HG03439 (cell line): ENCODE measurements at regions not wholly inside any gene's neighbourhood (a gene's known extent, or its start where the extent isn't known, plus 50 kb on each side); places are given as distances from the start of the nearest gene placed in this dataset.

Experiments
- ATAC-seq: cut with Tn5 transposase; IDR thresholded peaks from one replicate; pipeline ENCODE4 v1.9.1; 2021; ENCODE audit warnings: mild to moderate bottlenecking, moderate library complexity; ENCODE audit not compliant: unreplicated experiment

DNA sequence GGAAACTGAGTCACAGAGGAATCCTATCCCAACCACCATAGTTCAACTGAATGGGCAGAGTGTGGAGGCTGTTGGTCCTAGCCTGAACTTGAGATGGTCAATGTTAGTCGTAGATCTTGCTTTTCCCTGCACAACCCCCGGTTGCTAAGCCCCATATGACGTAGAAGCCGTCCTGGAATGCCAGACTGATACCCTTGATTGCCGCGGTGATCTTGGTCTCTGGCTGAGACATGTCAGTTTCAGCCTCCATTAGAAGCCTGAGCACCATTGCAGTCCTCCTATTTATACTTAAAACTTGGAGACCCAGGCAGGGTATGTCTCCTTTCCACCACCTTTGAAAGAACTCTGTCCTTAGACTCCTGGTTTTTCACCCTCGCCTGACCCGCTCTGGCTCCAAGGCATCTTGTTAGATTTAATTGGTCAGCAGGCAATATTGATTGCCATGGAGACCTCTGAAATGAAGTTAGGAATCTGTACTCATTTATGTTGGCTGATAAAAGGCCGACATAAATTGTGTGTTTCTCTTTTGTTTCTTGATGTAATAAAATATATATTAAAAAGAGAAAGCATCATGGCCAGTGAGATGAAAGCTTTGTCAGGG, 53.4 kb downstream of the RPLP1 start:
- ATAC-seq, result no peak

DNA sequence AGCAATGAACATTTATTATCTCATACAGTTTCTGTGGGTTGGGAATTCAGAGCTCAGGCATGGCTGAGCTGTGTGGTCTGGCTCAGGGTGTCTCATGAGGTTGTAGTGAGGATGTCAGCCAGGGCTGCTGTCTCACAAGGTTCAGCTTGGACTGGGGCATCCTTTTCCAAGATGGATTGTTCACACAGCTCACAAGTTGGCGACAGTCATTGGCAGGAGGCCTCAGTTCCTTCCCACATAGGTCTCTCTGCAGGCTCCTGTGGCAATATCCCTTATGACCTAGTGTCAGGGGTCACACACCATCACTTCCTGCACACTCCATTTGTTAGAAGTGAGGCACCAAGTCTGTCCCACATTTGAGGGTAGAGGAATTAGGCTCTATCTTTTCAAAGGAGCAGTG, 56.0 kb downstream of the RPLP1 start:
- ATAC-seq, result no peak

DNA sequence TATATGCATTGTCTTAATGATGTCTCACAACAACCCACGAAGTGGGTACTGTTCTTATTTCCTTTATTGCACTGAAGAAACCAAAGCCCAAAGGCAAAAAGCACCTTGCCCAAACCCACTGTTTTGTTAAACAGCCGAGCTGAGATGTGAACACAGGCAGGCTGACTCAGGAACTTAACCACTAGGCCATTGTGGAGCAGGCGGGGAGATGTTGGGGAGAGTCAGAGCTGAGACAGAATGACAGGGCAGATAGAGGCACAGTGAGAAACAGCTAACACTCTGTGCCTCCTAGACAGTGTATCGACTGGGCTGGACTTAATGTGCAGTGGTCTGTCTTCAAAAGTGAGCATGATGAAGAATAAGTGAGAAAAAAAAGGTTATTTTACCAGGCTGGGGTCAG, 56.5 kb downstream of the RPLP1 start:
- ATAC-seq, result no peak

DNA sequence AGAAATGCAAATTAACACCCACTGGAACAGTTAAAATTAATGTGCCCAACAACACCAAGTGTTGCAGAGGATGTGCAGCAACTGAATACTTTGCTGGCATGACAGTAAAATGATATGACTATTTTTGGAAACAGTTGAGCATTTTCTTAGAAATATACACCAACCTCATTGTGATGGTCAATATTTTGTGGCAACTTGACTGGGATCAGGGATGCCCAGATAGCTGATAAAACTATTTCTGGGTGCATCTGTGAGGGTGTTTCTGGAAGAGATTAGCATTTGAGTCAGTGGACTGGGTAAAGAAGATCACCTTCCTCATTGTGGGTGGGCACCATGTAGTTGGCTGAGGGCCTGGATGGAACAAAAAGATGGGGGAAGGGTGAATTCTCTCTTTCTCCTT, 57.9 kb downstream of the RPLP1 start:
- no peak for ATAC-seq

DNA sequence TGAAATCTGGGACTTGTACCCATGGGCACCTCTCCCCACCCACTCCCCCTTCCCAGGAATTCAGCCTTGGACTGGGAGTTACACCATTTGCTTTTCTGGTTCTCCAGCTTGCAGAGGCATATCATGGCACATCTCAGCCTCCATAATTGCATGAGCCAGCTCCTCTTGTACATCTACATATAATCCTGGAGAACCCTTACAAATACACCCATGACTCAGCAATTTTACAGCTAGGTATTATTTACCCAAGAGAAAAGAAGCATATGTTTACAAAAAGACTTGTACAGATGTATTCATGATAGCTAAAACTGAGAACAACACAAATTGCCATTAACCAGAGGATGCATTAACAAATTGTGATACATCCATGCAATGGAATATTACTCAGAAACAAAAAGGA, 58.4 kb downstream of the RPLP1 start:
- ATAC-seq, result no peak

DNA sequence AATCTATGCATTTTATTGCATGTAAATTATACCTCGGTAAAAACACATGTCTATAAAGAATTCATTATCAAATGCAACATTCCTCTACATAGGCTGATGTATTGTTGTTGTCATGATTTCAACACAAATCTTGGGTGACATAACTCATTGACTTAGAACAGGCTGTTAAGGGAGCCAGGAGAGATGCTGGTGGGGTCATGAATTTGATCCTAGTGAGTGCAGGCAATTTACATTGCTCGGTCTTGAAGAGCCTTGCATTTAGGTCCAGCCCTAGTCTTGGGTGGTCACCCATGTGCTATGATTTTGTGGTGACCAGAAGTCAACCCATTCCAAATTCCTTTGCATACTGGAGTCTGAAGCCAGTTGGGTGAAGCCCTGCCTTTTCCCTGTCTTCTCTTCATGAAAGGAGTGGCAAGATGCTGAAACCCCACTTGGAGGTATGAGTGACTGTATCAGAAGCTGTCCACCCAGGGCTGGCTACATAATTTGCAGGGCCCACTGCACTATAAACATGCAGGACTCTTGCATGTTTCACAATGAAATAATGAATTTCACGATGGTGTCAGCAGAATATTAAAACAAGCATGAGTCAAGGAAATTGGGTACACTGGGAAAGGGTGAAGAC, 59.2 kb downstream of the RPLP1 start:
- ATAC-seq, result no peak

DNA sequence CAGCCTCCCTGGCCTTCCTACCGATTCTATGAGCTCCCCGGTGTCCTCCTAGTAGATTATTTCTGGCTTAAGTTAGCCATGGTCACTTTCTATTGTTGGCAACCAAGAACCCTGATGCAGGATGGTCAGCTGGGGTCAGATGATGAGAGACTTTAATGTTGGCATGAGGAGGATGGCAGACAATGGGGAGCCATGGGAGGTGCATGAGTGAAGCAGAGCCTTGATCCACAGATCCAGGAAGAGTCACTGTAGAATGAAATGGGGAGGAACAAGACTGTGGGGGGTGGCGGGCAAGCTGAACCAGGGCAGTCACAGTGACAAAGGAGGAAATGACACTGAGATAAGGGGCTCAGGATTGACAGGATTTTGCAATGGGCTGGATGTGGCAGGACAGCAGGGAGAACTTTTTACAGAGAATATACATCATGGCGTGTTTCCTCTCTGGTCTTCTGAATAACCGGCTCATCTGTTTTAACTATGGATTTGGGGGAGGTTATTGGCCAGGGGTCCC, 60.9 kb downstream of the RPLP1 start:
- ATAC-seq, result no peak

DNA sequence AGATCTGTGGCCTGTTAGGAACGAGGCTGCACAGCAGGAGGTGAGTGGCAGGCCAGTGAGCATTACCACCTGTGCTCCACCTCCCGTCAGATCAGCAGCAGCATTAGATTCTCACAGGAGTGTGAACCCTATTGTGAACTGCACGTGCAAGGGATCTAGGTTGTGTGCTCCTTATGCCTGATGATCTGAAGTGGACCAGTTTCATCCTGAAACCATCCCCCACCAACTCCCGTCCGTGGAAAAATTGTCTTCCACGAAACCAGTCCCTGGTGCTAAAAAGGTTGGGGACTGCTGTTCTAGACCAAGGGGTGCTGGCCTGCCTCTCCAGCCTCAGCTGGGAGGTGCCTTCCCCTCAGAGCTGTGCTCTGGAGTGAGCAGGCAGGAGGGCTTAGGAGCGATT, 61.4 kb downstream of the RPLP1 start:
- no peak for ATAC-seq

DNA sequence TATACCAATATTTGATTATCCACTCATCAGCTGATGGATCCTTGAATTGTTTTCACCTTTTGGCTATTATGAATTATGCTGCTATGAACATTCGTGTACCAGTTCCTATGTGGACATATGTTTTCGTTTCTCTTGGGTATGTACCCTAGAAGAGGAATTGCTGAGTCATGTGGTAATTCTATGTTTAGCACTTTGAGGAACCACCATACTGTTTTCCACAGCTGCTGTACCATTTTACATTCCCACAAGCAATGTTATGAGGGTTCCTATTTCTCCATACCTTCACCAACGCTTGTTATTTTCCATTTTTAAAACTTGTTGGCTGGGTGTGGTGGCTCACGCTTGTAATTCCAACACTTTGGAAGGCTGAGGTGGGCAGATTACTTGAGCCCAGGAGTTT, 62.9 kb downstream of the RPLP1 start:
- no peak for ATAC-seq

DNA sequence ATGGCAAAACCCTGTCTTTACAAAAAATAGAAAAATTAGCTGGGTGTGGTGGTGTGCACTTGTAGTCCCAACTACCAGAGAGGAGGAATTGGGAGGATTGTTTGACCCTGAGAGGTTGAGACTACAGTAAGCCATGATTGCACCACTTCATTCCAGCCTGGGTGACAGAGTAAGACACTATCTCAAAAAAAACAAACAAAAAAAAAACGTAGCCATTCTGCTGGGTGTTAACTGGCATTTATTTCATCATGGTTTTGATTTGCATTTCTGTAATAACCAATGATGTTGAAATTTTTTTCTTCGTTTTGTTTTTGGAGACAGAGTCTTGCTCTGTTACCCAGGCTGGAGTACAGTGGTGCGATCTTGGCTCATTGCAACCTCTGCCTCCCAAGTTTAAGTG, 63.3 kb downstream of the RPLP1 start:
- ATAC-seq, result no peak

DNA sequence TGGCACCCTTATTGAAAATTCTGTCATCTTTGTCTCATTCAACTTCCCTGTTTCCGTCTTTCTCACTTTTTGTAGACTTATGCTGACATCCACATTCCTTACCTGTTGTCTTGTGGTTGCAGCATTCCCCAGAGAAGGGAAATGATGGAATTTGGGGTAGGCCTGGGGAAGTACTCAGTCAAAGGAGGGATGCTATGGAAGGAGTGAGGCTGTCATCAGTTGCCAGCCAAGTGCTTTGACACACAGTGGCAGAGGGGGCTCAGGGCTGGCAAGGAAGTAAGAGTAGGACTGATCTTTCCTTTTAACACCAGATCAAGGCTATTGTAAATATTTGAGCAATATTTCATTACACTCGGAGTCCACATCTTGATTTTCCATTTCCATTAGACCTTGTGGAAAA, 64.4 kb downstream of the RPLP1 start:
- no peak for ATAC-seq

DNA sequence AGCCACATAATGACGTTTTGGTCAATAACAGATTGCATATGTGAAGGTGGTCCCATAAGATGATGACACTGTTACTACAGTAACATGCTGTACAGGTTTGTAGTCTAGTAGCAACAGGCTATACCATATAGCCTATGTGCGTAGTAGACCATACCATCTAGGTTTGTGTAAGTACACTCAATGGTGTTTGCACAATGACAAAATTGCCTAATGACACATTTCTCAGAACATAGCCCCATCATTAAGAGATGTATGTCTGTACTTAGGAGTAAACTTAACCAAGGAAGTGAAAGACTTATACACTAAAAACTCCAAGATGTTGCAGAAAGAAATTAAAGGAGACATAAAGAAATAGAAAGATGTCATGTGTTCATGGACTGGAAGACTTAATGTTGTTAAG, 66.2 kb downstream of the RPLP1 start:
- no peak for ATAC-seq

DNA sequence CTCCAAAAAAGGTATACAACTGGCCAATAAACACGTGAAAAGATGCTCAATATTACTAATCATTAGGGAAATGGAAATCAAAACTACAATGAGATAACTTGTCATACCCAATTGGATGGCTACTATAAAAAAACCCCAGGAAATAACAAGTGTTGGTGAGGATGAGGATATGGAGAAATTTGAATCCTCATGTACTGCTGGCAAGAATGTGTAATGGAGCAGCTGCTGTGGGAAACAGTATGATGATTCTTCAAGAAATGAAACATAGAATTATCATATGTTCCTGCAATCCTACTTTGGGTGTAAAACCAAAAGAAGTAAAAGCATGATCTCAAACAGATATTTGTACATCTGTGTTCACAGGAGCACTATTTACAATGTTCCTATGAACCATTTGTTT, 67.4 kb downstream of the RPLP1 start:
- ATAC-seq, result no peak

DNA sequence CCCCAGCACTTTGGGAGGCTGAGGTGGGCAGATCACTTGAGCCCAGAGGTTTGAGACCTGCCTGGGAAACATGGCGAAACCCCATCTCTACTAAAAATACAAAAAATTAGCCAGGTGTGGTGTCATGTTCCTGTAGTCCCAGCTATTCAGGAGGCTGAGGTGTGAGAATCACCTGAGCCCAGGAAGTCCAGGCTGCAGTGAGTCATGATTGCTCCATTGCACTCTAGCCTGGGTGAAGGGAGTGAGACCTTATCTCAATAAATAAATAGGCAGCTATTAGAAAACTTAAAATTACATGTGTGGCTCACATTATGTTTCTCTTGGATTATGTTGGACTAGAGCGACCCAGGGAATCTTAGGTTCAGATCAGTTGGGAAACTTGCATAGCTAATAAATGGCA, 69.7 kb downstream of the RPLP1 start:
- ATAC-seq, result no peak

DNA sequence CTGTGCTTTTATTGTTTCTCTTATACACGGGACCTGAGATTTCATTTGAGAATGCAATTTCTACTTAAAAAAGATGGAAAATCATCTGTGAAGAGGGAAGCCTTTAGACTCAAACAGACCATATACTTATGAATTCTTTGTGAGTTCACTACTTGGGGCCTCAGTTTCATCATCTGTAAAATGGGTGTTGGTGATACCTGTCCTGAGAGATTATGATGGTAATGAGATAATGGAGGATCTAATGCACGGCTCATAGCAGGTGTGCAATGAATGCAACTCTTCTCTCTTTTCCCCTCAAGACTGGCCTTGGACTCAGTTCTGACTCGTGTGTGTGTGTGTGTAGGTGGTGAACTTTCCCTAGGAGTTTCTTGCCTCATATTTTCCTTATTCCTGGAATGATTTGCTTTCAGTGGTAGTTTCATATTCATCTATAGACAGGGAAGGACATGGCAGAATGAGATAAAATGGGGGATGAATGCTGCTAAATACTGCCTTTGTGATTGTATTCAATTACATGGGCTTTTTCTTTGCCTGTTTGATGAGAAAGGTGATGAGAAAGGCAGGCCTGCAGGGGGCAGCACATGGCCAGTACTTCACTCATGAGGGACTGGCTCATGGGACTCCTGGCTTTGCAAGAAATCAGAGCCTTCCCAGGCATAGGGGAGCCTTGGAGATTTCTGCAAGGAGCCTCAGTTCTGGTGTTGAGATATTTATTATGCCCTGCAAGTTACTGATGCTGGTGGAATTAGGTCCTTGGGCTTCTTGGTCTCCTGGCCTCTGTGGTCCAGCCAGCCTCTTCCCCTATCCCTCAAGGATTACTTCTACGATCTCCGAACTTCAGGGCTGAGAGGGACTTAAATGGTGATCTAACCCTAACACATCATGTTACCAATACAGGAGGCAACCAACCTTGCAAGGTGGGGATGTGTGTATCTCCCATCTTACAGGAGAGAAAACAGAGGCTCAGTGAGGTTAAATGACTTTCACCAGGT, 70.7 kb downstream of the RPLP1 start:
- ATAC-seq, result no peak

DNA sequence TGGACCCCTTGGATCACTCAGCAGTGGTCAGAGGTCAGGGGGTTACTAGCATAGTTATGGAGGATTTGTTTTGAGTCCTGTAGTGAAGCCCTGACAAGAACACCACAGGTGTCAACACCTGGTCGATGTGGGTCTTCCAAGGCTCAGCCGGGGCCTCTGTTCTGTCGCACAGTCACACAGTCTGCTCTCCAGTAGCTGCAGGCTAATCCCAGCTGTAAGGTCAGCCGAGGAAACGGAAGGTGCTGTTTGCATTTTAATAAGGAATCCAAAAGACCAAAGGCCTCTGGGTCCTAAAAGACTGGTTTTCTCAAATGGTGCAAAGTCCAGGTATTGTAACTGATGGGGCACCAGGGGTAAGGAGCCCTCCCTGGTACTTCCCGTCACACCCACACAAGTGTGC, 71.7 kb downstream of the RPLP1 start:
- ATAC-seq, result no peak

DNA sequence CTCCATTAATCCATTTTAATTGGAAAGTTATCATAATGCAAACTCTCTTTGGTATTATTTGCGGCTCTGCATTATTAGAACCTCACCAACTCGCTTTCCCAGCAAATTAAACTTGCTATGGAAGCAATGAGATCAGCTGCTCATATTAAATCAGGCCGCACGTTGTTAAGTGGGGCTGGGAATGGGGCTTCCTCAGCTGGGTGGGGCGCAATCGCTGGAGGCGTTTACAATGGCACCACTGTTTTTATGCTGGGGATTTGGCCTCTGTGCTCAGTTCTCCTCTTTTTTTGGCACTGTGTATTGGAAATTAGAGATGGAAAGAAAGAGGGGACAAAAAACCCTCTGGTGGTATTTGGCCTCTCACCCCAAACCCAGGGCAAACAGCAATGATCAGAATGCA, 72.2 kb downstream of the RPLP1 start:
- no peak for ATAC-seq

DNA sequence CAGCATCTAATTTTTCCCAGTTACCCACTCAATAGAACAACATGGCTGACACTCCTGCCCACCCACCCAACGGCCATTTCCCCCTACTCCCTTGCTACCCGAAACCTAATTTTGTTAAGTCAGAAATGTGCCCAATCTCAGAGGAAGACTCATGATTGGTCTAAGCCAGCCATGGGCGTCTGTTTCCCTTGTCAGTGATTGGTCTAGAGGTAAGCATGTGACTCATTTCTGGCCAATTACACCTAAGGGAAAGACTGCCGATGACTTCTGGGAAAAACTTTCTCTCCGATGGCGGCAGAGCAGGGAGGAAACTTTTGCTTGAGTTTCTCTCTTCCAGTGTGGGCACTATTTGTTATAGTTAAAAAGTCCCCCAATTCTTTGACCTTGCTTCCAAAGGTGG, 72.9 kb downstream of the RPLP1 start:
- ATAC-seq, result no peak

DNA sequence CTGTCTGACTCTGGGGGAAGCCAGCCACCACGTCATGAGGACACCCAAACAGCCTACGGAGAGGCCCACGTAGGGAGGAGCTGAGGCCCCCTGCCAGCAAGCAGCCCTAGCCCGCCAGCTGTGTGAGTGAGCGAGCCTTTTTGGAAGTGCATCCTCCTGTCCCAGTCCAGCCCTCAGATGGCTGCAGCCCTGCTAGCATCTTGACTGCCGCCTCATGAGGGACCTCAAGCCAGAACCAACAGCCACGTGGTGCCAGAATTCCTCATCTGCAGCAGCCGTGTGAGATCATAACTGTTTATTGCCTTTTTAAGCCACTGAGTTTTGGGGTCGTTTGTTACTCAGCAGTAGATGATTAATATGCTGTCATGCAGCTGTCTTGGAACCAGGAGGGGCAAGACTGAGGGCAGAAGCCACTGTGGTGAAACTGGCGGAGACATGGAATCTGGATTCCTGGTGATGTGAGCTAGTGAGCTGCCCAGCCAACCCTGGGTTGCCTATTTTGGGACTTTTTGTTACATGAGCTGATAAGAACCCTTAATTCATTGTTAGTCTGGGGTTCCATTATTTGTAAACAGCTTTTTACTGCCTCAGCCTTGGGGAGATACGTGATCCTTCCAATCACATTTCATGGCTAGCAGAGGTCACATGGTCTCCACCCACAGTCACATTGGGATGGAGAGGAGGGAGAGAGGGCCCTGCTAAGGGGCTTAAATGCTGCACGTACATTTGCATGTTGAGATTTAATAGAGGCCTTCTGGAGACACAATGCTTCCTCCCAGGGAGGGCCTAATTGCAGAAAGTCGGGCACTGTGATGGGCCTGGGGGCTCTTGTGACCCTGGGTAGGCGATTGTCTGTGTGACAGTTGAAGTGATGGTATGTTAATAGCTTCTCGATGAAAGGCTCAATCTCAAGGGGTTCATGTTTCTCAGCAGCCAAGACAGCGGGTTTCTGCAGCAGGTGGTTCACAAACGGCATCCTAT, 73.8 kb downstream of the RPLP1 start:
- ATAC-seq, result no peak

DNA sequence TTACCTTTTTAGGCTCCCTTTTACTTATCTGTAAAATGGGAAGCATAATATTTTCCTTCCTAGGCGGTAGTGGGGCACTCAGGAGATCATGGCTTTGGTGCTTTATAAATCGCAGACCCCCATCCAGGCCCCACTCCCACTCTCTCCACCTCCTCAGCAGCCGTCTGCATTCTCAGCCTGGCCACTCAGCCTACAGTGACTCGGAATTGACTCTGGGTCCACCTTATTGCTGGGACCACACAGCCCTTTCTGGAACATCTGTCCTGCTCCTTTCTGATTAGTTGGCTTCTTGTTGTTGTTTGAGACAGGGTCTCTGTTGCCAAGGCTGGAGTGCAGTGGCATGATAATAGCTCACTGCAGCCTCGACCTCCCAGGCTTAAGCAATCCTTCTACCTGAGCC, 76.5 kb downstream of the RPLP1 start:
- no peak for ATAC-seq
